Fibroblast of lung (primary cell): ENCODE measurements at regions not wholly inside any gene's neighbourhood (a gene's known extent, or its start where the extent isn't known, plus 50 kb on each side); places are given as distances from the start of the nearest gene placed in this dataset.

Source experiments
- DNase-seq, 2 donors: peaks; one replicate each; pipeline versions ENCODE4 v3.0.0 to v3.0.0-alpha.2; 2010; ENCODE audit warnings: low read depth in 2 of 2
- H2AFZ ChIP-seq: 2 replicates; pipeline ENCODE4 v1.5.1; 2012; ENCODE audit warnings: low read length, control low read depth, inconsistent platforms
- H3K27ac ChIP-seq: 2 replicates; pipeline ENCODE4 v1.5.1; 2011; ENCODE audit warnings: low read length, control low read depth; ENCODE audit not compliant: insufficient read depth
- H3K27me3 ChIP-seq: 2 replicates; pipeline ENCODE4 v1.5.1; 2011; ENCODE audit warnings: mild to moderate bottlenecking, low read length; ENCODE audit not compliant: control insufficient read depth, insufficient read depth
- H3K36me3 ChIP-seq: 2 replicates; pipeline ENCODE4 v1.5.1; 2011; ENCODE audit warnings: low read length; ENCODE audit not compliant: control insufficient read depth, insufficient read depth
- H3K4me1 ChIP-seq: 2 replicates; pipeline ENCODE4 v1.5.1; 2011; ENCODE audit warnings: low read length; ENCODE audit not compliant: control insufficient read depth, insufficient read depth; ENCODE audit errors: extremely low read depth
- H3K4me2 ChIP-seq: 2 replicates; pipeline ENCODE4 v1.5.1; 2011; ENCODE audit warnings: low read length, control low read depth; ENCODE audit not compliant: insufficient read depth; ENCODE audit errors: extremely low read depth
- H3K4me3 ChIP-seq, 4 experiments: fragments of 200-600 bp in 1 of 4; sonication (generic) in 1 of 4; replicated peaks in 1 of 4; 2 replicates each; pipeline ENCODE4 v1.5.1; 2011 to 2016; ENCODE audit warnings: low read length in 4 of 4, low read depth in 3 of 4, mild to moderate bottlenecking in 3 of 4, control low read depth in 2 of 4, inconsistent platforms in 1 of 4, mixed read lengths in 1 of 4; ENCODE audit not compliant: insufficient read depth in 1 of 4; ENCODE audit errors: control extremely low read depth in 1 of 4
- H3K79me2 ChIP-seq: 2 replicates; pipeline ENCODE4 v1.5.1; 2012; ENCODE audit warnings: mild to moderate bottlenecking, low read length, inconsistent platforms; ENCODE audit not compliant: control insufficient read depth, insufficient read depth
- H3K9ac ChIP-seq: 2 replicates; pipeline ENCODE4 v1.5.1; 2011; ENCODE audit warnings: mild to moderate bottlenecking, low read length, control low read depth; ENCODE audit not compliant: insufficient read depth
- H3K9me3 ChIP-seq: 2 replicates; pipeline ENCODE4 v1.5.1; 2012; ENCODE audit warnings: low read depth, low read length; ENCODE audit not compliant: control insufficient read depth, insufficient read depth
- H4K20me1 ChIP-seq: 2 replicates; pipeline ENCODE4 v1.5.1; 2011; ENCODE audit warnings: low read length; ENCODE audit not compliant: control insufficient read depth, insufficient read depth; ENCODE audit errors: extremely low read depth
- EZH2 ChIP-seq: IDR thresholded peaks from 2 replicates; pipeline ENCODE4 v1.5.1; 2012; ENCODE audit warnings: low read length, control low read depth, mild to moderate bottlenecking; ENCODE audit errors: missing control alignments
- TF ChIP-seq, protein P1 (sequence below), 2 donors: IDR thresholded peaks in 1 of 2; conservative IDR thresholded peaks in 1 of 2; 1 replicate in 1 of 2; 2 replicates in 1 of 2; pipeline ENCODE4 v1.5.1; 2011 to 2012; ENCODE audit warnings: low read length in 2 of 2, control low read depth in 1 of 2, inconsistent platforms in 1 of 2, low read depth in 1 of 2, mild to moderate bottlenecking in 1 of 2

DNA sequence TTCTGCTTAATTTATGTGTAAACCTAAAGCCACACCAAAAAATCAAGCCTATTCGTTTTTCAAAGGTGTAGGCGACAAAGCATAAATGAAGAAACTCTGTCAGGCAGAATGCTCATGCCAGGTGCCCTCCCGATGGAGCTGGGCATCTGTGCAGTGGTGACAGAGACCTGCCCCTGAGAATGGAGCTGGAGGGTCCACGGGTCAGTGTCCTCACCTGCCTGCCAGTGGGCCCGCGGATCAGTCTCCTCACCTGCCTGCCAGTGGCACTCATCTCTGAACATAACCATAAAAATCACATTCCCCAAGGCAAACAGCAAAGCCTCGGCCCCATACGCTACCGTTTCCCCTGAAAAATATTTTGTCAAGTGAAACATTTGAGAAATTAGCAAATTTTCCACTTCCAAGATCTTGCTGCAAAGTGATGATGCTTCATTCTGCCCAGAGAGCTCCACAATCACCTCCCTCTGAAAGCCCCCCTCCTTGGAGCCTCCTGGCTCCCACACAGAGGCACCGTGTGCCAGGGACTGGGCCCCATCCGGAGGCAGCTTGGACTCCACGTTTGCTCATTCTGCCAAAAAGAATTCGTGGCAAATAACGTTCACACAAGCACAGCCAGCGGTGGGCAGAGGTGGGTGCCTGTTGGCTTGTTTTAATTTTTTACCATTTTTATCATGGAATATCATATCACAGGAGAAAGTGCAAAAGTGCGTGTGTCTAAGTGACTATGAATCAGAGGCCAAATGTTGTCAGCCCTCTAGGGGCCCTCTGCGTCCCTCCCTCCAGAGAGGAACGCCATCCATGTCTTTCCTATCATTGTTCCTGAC, 88.8 kb downstream of the YTHDF1 start:
- Histone ChIP-seq H2AFZ (no peak overlapping the region), H3K27me3 (no peaks in the 10 kb centered on the region), H3K36me3 (no peaks in the 10 kb centered on the region), H3K4me1 (no peaks in the 10 kb centered on the region), H3K4me2 (no peak overlapping the region), H3K9ac (no peak overlapping the region), H3K27ac (no peak overlapping the region), H3K9me3 (no peaks in the 10 kb centered on the region), H3K79me2 (no peaks in the 10 kb centered on the region), H3K4me3 (no peak overlapping the region), H4K20me1 (no peaks in the 10 kb centered on the region)
- DNase-seq, result no peak
- TF ChIP-seq, protein P1, sequence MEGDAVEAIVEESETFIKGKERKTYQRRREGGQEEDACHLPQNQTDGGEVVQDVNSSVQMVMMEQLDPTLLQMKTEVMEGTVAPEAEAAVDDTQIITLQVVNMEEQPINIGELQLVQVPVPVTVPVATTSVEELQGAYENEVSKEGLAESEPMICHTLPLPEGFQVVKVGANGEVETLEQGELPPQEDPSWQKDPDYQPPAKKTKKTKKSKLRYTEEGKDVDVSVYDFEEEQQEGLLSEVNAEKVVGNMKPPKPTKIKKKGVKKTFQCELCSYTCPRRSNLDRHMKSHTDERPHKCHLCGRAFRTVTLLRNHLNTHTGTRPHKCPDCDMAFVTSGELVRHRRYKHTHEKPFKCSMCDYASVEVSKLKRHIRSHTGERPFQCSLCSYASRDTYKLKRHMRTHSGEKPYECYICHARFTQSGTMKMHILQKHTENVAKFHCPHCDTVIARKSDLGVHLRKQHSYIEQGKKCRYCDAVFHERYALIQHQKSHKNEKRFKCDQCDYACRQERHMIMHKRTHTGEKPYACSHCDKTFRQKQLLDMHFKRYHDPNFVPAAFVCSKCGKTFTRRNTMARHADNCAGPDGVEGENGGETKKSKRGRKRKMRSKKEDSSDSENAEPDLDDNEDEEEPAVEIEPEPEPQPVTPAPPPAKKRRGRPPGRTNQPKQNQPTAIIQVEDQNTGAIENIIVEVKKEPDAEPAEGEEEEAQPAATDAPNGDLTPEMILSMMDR (conservative IDR thresholded peaks at IDR 0.05 in 1 of 2, IDR thresholded peaks at IDR 0.05 in 1 of 2; ENCODE audit: low read depth in 1 of 2, low read length in 2 of 2), result no peak
- no peak for TF ChIP-seq EZH2

DNA sequence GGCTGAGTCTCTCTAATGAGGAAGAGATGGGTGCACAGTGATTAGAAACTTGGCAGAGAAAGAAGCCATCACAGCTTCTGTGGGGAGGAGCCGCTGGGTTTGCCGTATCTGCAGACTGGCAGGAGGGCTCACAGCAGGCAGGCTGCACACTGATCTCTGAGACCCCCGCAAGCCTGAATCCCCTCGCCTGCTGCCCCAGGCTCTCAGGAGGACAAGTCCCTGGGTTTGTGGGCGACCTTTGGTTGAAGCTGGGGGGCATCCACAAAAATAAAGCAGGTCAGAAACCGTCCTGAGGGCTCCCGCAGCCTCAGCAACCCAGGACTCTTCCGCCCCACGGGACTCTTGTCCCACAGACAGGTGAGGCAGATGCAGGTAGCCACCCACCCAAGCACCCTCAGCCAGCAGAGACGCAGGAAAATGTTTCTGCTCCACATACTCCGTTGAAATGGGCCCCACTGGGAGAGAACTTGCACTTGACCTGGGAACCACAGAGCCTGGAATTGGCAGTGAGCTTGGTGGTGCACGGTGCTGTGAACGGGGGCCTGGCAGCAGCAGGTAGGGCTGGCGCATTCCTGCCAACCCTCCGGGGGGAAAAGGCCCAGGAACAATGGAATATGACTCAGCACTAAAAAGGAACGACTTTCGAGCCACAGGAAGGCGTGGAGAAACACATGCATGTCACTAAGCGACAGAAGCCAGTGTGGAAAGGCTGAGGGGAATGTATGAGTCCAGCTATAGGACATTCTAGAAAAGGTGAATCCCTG, 89.9 kb downstream of the YTHDF1 start:
- no peak for TF ChIP-seq EZH2
- TF ChIP-seq, protein P1 (conservative IDR thresholded peaks at IDR 0.05 in 1 of 2, IDR thresholded peaks at IDR 0.05 in 1 of 2; ENCODE audit: low read depth in 1 of 2, low read length in 2 of 2), result no peak
- no peak overlapping the region for H2AFZ ChIP-seq
- no peak overlapping the region for H3K27ac ChIP-seq
- H3K4me2 ChIP-seq, result no peak overlapping the region
- H3K4me3 ChIP-seq, result no peak overlapping the region
- no peaks in the 10 kb centered on the region for H3K4me1 ChIP-seq
- no peaks in the 10 kb centered on the region for H3K9me3 ChIP-seq
- H3K36me3 ChIP-seq, result no peaks in the 10 kb centered on the region
- no peaks in the 10 kb centered on the region for H3K27me3 ChIP-seq
- no peak overlapping the region for H3K9ac ChIP-seq
- H4K20me1 ChIP-seq, result no peaks in the 10 kb centered on the region
- no peaks in the 10 kb centered on the region for H3K79me2 ChIP-seq
- no peak for DNase-seq

DNA sequence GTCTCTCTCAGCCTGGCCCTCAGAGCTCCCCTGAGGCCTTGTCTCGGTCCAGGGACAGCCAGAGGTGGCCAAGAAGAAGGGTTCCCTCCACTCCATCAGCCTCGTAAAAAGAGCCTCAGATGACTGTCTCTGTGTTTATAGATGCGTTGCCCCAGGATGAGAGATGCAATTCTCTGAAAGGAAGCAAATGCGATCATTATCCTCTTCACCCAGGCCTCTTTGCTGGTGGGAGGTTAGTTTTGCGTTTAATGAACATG, 90.4 kb downstream of the YTHDF1 start:
- no peak overlapping the region for H2AFZ ChIP-seq
- H4K20me1 ChIP-seq, result no peaks in the 10 kb centered on the region
- no peak overlapping the region for H3K4me3 ChIP-seq
- no peak overlapping the region for H3K27ac ChIP-seq
- H3K4me2 ChIP-seq, result no peak overlapping the region
- H3K4me1 ChIP-seq, result no peaks in the 10 kb centered on the region
- H3K9ac ChIP-seq, result no peak overlapping the region
- no peaks in the 10 kb centered on the region for H3K27me3 ChIP-seq
- H3K79me2 ChIP-seq, result no peaks in the 10 kb centered on the region
- no peak for DNase-seq
- H3K9me3 ChIP-seq, result no peaks in the 10 kb centered on the region
- TF ChIP-seq, protein P1 (conservative IDR thresholded peaks at IDR 0.05 in 1 of 2, IDR thresholded peaks at IDR 0.05 in 1 of 2; ENCODE audit: low read depth in 1 of 2, low read length in 2 of 2), result no peak
- TF ChIP-seq EZH2, result no peak
- no peaks in the 10 kb centered on the region for H3K36me3 ChIP-seq
